IMR-90 (cell line): ENCODE measurements at regions not wholly inside any gene's neighbourhood (a gene's known extent, or its start where the extent isn't known, plus 50 kb on each side); places are given as distances from the start of the nearest gene placed in this dataset.

Experiments used
- BHLHE40 ChIP-seq: fragments of 150-350 bp; IDR thresholded peaks from 2 replicates; pipeline ENCODE4 v1.6.1; 2016; ENCODE audit warnings: mild to moderate bottlenecking, low read depth, low read length
- MAZ ChIP-seq: IDR thresholded peaks from 2 replicates; pipeline ENCODE4 v1.6.1; 2012; ENCODE audit warnings: low read depth, mild to moderate bottlenecking, low read length, improper control_type of control experiment, moderate library complexity, borderline replicate concordance
- POLR2A ChIP-seq: IDR thresholded peaks from 2 replicates; pipeline ENCODE4 v1.6.1; 2012; ENCODE audit warnings: mild to moderate bottlenecking, low read depth, low read length
- SMC3 ChIP-seq: fragments of 150-350 bp; IDR thresholded peaks from 2 replicates; pipeline ENCODE4 v1.6.1; 2016; ENCODE audit warnings: low read depth, mild to moderate bottlenecking, antibody characterized with exemption, low read length, moderate library complexity
- TF ChIP-seq, protein P1 (sequence below): conservative IDR thresholded peaks from 2 replicates; pipeline ENCODE4 v1.5.1; 2012; ENCODE audit warnings: mild to moderate bottlenecking, low read depth, low read length, improper control_type of control experiment

DNA sequence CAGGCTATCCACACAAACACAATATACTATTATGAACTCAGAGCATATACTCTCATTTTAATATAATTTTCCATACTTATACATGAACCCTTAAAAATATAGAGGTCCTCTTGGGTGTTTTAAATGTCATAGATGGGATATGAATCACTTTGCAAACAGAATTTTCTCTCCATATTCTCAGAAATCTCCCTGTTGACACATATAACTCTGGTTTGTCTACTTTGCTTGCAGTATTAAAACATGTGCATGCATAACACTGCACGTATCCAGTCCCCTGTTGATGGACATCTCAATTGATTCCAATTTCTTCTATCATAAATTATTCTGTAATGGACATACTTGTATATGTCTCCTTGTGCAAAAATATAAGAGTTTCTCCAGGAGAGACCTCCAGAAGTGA lies 417.5 kb upstream of the TBX3 start:
- TF ChIP-seq, protein P1, sequence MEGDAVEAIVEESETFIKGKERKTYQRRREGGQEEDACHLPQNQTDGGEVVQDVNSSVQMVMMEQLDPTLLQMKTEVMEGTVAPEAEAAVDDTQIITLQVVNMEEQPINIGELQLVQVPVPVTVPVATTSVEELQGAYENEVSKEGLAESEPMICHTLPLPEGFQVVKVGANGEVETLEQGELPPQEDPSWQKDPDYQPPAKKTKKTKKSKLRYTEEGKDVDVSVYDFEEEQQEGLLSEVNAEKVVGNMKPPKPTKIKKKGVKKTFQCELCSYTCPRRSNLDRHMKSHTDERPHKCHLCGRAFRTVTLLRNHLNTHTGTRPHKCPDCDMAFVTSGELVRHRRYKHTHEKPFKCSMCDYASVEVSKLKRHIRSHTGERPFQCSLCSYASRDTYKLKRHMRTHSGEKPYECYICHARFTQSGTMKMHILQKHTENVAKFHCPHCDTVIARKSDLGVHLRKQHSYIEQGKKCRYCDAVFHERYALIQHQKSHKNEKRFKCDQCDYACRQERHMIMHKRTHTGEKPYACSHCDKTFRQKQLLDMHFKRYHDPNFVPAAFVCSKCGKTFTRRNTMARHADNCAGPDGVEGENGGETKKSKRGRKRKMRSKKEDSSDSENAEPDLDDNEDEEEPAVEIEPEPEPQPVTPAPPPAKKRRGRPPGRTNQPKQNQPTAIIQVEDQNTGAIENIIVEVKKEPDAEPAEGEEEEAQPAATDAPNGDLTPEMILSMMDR: no peak
- no peak for TF ChIP-seq SMC3
- TF ChIP-seq POLR2A: no peak
- TF ChIP-seq MAZ: no peak
- no peak for TF ChIP-seq BHLHE40
